ENCODE measurements at regions not wholly inside any gene's neighbourhood (a gene's known extent, or its start where the extent isn't known, plus 50 kb on each side); places are given as distances from the start of the nearest gene placed in this dataset.
A peak's percentile ranks its signal among the peaks of the same experiment; 100 is the strongest.

DNA sequence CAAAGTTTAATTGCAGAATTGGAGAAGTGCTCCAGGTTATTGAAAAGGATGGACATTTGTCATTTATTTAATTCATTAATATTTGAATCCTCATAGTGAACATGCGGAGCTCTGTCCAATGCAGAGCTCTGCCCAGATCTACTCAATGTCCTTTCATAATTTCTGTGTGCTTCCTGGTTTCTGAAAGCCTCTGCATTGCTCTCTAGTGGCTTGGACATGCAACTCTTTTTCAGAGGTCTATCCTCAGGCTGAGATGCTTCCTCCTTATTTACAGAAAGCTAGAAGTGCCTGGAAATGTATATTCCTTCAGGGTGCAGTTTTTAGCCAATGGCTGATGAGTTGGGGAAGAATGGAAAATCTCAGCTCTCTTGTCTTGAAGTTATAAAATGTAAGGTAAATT, 786.1 kb upstream of the AADAT start:
- H3K4me1 ChIP-seq: no peaks in the 10 kb centered on the region
- H3K4me3 ChIP-seq: no peak overlapping the region
- intact Hi-C loops (cut with DNase I): no loop called here
- TF ChIP-seq, protein P1, sequence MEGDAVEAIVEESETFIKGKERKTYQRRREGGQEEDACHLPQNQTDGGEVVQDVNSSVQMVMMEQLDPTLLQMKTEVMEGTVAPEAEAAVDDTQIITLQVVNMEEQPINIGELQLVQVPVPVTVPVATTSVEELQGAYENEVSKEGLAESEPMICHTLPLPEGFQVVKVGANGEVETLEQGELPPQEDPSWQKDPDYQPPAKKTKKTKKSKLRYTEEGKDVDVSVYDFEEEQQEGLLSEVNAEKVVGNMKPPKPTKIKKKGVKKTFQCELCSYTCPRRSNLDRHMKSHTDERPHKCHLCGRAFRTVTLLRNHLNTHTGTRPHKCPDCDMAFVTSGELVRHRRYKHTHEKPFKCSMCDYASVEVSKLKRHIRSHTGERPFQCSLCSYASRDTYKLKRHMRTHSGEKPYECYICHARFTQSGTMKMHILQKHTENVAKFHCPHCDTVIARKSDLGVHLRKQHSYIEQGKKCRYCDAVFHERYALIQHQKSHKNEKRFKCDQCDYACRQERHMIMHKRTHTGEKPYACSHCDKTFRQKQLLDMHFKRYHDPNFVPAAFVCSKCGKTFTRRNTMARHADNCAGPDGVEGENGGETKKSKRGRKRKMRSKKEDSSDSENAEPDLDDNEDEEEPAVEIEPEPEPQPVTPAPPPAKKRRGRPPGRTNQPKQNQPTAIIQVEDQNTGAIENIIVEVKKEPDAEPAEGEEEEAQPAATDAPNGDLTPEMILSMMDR (IDR thresholded peaks at IDR 0.05): no peak
- TF ChIP-seq POLR2AphosphoS5 (IDR thresholded peaks at IDR 0.05; ENCODE audit: insufficient read depth in 1 of 2, low read depth in 1 of 2) (no peak), POLR2A (IDR thresholded peaks at IDR 0.05) (no peak)
- no peak overlapping the region for H3K27ac ChIP-seq
- no peaks in the 10 kb centered on the region for H3K9me3 ChIP-seq
- no peaks in the 10 kb centered on the region for H3K36me3 ChIP-seq
- DNase-seq (ENCODE audit: extremely low spot score in 2 of 2): no peak
- no peaks in the 10 kb centered on the region for H3K27me3 ChIP-seq

DNA sequence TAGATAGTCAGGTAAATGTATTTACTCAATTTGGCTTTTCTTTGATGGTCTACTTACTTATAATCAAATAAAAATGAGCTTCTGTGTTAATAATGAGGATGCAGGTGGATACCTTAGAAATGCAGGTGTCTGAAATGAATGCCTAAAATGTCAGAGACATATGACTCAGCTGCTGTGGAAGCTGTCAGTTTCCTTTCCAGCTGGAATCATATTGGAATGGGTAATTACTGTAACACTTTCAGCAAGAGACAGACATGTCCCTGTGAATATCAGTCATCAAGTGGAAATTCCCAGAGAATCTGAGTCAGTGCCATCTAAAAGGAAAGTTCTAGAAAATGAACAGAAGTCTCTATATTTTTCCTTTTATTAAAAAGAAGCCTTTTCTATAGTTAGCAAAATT, 783.0 kb upstream of the AADAT start:
- DNase-seq (ENCODE audit: extremely low spot score in 2 of 2): no peak
- intact Hi-C loops (cut with DNase I): no loop called here

DNA sequence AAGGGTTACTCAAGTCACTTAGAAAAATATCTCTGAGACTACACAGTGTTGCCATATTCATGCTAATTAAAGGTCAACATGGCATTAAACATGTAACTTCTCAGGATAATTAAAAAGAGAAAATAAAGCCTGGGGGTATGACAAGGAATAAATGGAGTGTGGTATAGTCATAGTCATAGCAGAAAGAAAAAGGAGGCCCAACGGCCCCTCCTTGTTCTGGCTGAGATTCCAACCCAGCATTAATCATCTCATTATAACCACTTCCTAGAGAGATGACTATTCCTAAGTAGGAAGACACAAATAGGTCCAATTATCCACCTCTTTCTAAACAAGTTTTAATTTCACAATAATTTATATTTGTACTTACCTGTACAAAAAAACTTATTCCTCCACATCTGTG, 778.4 kb upstream of the AADAT start:
- no peaks in the 10 kb centered on the region for H3K4me1 ChIP-seq
- H3K36me3 ChIP-seq: no peaks in the 10 kb centered on the region
- TF ChIP-seq, protein P1 (IDR thresholded peaks at IDR 0.05): no peak
- no peak for TF ChIP-seq POLR2A (IDR thresholded peaks at IDR 0.05)
- no peak for TF ChIP-seq POLR2AphosphoS5 (IDR thresholded peaks at IDR 0.05; ENCODE audit: insufficient read depth in 1 of 2, low read depth in 1 of 2)
- no peak for DNase-seq (ENCODE audit: extremely low spot score in 2 of 2)
- H3K27ac ChIP-seq: no peak overlapping the region
- no peaks in the 10 kb centered on the region for H3K9me3 ChIP-seq
- intact Hi-C loops (cut with DNase I): no loop called here
- H3K4me3 ChIP-seq: no peak overlapping the region
- H3K27me3 ChIP-seq: no peaks in the 10 kb centered on the region

More for the DNA sequence above, 783.0 kb upstream of the AADAT start:
- H3K27me3 ChIP-seq: no peaks in the 10 kb centered on the region
- no peak overlapping the region for H3K4me3 ChIP-seq
- H3K9me3 ChIP-seq: no peaks in the 10 kb centered on the region
- H3K36me3 ChIP-seq: no peaks in the 10 kb centered on the region
- no peak overlapping the region for H3K27ac ChIP-seq
- TF ChIP-seq POLR2AphosphoS5 (IDR thresholded peaks at IDR 0.05; ENCODE audit: insufficient read depth in 1 of 2, low read depth in 1 of 2) (no peak), POLR2A (IDR thresholded peaks at IDR 0.05) (no peak)
- TF ChIP-seq, protein P1 (IDR thresholded peaks at IDR 0.05): no peak
- H3K4me1 ChIP-seq: no peaks in the 10 kb centered on the region

DNA sequence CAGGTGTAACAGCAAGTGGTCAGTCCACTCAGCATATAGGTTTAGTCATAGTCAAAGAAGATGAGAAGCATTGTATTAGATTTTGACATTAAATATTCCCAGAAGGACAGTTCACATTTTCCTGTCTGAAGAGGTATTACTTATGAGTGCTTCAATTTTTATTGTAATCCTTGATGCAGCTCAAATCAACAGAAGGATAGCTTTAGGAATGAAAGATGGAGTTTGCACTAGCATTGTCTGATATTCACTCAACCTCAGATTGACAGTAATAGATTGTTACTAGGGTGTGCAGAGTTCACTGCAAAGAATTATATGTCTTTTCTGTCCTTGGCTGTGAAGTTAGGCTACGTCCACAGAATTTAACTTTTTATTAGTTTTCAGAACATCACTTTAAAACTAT, 764.3 kb upstream of the AADAT start:
- H3K36me3 ChIP-seq: no peaks in the 10 kb centered on the region
- no peak overlapping the region for H3K27ac ChIP-seq
- H3K27me3 ChIP-seq: no peaks in the 10 kb centered on the region
- TF ChIP-seq POLR2AphosphoS5 (IDR thresholded peaks at IDR 0.05; ENCODE audit: insufficient read depth in 1 of 2, low read depth in 1 of 2) (no peak), POLR2A (IDR thresholded peaks at IDR 0.05) (no peak)
- TF ChIP-seq, protein P1 (IDR thresholded peaks at IDR 0.05): no peak
- H3K9me3 ChIP-seq: no peaks in the 10 kb centered on the region
- DNase-seq (ENCODE audit: extremely low spot score in 2 of 2): no peak
- intact Hi-C loops (cut with DNase I): no loop called here
- H3K4me1 ChIP-seq: no peaks in the 10 kb centered on the region
- no peak overlapping the region for H3K4me3 ChIP-seq

DNA sequence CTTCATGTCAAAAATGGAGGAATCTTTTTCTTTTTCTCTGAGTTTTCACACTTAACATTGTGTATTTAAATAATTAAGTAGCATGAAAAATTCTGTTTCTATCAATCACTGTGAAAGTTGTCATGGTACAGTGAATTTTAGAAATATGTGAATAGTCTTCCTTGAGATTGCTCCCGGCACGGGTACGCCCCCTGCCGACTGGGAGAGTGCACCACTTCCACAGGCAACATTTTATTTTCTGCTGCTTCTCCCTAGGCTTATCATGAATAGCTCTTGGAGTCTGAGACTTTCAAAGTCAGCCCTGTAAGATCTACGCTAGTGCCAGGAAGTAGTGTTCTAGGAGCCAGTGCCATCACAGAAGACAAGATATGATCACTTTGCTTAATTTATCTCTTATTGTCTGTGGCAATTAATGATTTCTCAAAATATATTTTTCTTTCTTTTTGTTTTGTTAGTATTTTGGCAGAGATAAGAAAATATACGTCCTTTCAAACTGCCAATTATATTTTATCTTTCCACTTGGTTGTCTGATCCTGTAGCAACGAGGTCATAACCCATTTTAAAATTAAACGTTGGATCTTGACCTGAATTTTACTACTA, 763.8 kb upstream of the AADAT start:
- H3K4me3 ChIP-seq: no peak overlapping the region
- no peak for TF ChIP-seq POLR2A (IDR thresholded peaks at IDR 0.05)
- TF ChIP-seq, protein P1 (IDR thresholded peaks at IDR 0.05): peak in 1 of 3 experiments; percentile 23
- TF ChIP-seq POLR2AphosphoS5 (IDR thresholded peaks at IDR 0.05; ENCODE audit: insufficient read depth in 1 of 2, low read depth in 1 of 2): no peak
- H3K9me3 ChIP-seq: no peaks in the 10 kb centered on the region
- no peaks in the 10 kb centered on the region for H3K27me3 ChIP-seq
- H3K27ac ChIP-seq: no peak overlapping the region
- no peaks in the 10 kb centered on the region for H3K4me1 ChIP-seq
- intact Hi-C loops (cut with DNase I): no loop called here
- DNase-seq (ENCODE audit: extremely low spot score in 2 of 2): no peak
- H3K36me3 ChIP-seq: no peaks in the 10 kb centered on the region
